H1 (cell line): ENCODE measurements at regions not wholly inside any gene's neighbourhood (a gene's known extent, or its start where the extent isn't known, plus 50 kb on each side); places are given as distances from the start of the nearest gene placed in this dataset.

ENCODE experiments used
- CTCF ChIA-PET: fragments of 300-600 bp; sonication (Branson Sonifier 250); formaldehyde crosslinking; loops from one replicate; lab custom pipeline; 2021; ENCODE audit not compliant: partially characterized antibody; lab: Charles Lee
- POLR2A ChIA-PET: fragments of 300-600 bp; sonication (Branson Sonifier 250); formaldehyde crosslinking; loops from one replicate; lab custom pipeline; 2021; ENCODE audit warnings: inconsistent platforms; ENCODE audit not compliant: partially characterized antibody; lab: Charles Lee
- DNase-seq, 2 experiments: peaks; one replicate each; pipeline versions ENCODE4 v3.0.0 to v3.0.0-alpha.2; 2010 to 2022; ENCODE audit warnings: low spot score in 2 of 2, low read depth in 1 of 2, mixed read lengths in 1 of 2
- FAIRE-seq: peaks from 2 replicates; lab custom pipeline; 2011; peaks lifted over from hg19 to GRCh38; lab: Jason Lieb, UNC
- H2AFZ ChIP-seq: 2 replicates; pipeline ENCODE4 v1.8.1; 2012; ENCODE audit warnings: low read length, inconsistent platforms
- H2AK5ac ChIP-seq: 2 replicates; pipeline ENCODE4 v1.6.1; 2013; ENCODE audit warnings: low read depth, low read length
- H2BK120ac ChIP-seq: replicated peaks from 2 replicates; pipeline ENCODE3; 2013; ENCODE audit warnings: low read depth, low read length, inconsistent platforms
- H2BK12ac ChIP-seq: 2 replicates; pipeline ENCODE4 v1.6.1; 2013; ENCODE audit warnings: low read depth, low read length
- H2BK15ac ChIP-seq: 2 replicates; pipeline ENCODE4 v1.6.1; 2013; ENCODE audit warnings: low read length
- H2BK20ac ChIP-seq: 2 replicates; pipeline ENCODE4 v1.6.1; 2013; ENCODE audit warnings: low read length
- H2BK5ac ChIP-seq: 2 replicates; pipeline ENCODE4 v1.6.1; 2013; ENCODE audit warnings: low read depth, low read length
- H3K14ac ChIP-seq: 2 replicates; pipeline ENCODE4 v1.6.1; 2013; ENCODE audit warnings: inconsistent platforms; ENCODE audit not compliant: insufficient read length
- H3K18ac ChIP-seq: 2 replicates; pipeline ENCODE4 v1.6.1; 2013; ENCODE audit warnings: low read length; ENCODE audit errors: extremely low read depth
- H3K23ac ChIP-seq: 2 replicates; pipeline ENCODE4 v1.6.1; 2013; ENCODE audit warnings: inconsistent platforms; ENCODE audit not compliant: insufficient read length
- H3K23me2 ChIP-seq: 2 replicates; pipeline ENCODE4 v1.6.1; 2013; ENCODE audit warnings: low read depth, low read length
- H3K27ac ChIP-seq: 2 replicates; pipeline ENCODE4 v1.6.1; 2011; ENCODE audit warnings: low read depth, low read length, inconsistent platforms
- H3K27me3 ChIP-seq, 4 experiments: replicated peaks in 1 of 4; 1 replicate in 1 of 4; 2 replicates in 3 of 4; pipeline versions ENCODE4 v1.6.1 to v1.8.1; 2011 to 2013; ENCODE audit warnings: low read length in 3 of 4, mild to moderate bottlenecking in 3 of 4, inconsistent platforms in 2 of 4, mixed read lengths in 2 of 4, moderate library complexity in 1 of 4; ENCODE audit not compliant: control insufficient read depth in 3 of 4, insufficient read depth in 3 of 4; ENCODE audit errors: extremely low read depth in 1 of 4
- H3K36me3 ChIP-seq, 4 experiments: 2 replicates each; pipeline versions ENCODE4 v1.6.1 to v1.8.1; 2011 to 2013; ENCODE audit warnings: mild to moderate bottlenecking in 4 of 4, low read length in 3 of 4, moderate library complexity in 2 of 4, control low read depth in 1 of 4, inconsistent platforms in 1 of 4; ENCODE audit not compliant: insufficient read depth in 4 of 4, control insufficient read depth in 2 of 4
- H3K4ac ChIP-seq: replicated peaks from 2 replicates; pipeline ENCODE3; 2013; ENCODE audit warnings: low read length, low read depth, mixed read lengths, inconsistent platforms; ENCODE audit not compliant: insufficient read length
- H3K4me1 ChIP-seq, 4 experiments: replicated peaks in 1 of 4; 1 replicate in 1 of 4; 2 replicates in 3 of 4; pipeline versions ENCODE4 v1.6.1 to v1.8.1; 2011 to 2013; ENCODE audit warnings: low read length in 3 of 4, inconsistent platforms in 2 of 4, mixed read lengths in 1 of 4; ENCODE audit not compliant: insufficient read depth in 4 of 4, control insufficient read depth in 3 of 4
- H3K4me2 ChIP-seq, 2 experiments: 2 replicates each; pipeline versions ENCODE4 v1.6.1 to v1.8.1; 2011 to 2013; ENCODE audit warnings: low read depth in 2 of 2, low read length in 2 of 2, control low read depth in 1 of 2, inconsistent platforms in 1 of 2, mild to moderate bottlenecking in 1 of 2; ENCODE audit not compliant: insufficient read depth in 1 of 2
- H3K4me3 ChIP-seq, 4 experiments: fragments of 200-600, 300-600 bp in 1 of 4; sonication (generic), shearing (Covaris generic), sonication (Bioruptor Twin) in 1 of 4; 2 replicates each; pipeline versions ENCODE4 v1.5.1 to v1.8.1; 2011 to 2016; ENCODE audit warnings: low read length in 4 of 4, low read depth in 3 of 4, control low read depth in 2 of 4, inconsistent platforms in 2 of 4, mild to moderate bottlenecking in 2 of 4, mixed read lengths in 1 of 4, moderate library complexity in 1 of 4; ENCODE audit not compliant: insufficient read depth in 2 of 4; ENCODE audit errors: extremely low read depth in 1 of 4
- H3K56ac ChIP-seq: replicated peaks from 2 replicates; pipeline ENCODE3; 2013; ENCODE audit warnings: low read depth, mild to moderate bottlenecking, mixed read lengths, low read length, inconsistent platforms; ENCODE audit not compliant: insufficient read length
- H3K79me1 ChIP-seq: 2 replicates; pipeline ENCODE4 v1.6.1; 2013; ENCODE audit warnings: low read depth, low read length, control low read depth
- H3K79me2 ChIP-seq, 2 experiments: 2 replicates each; pipeline versions ENCODE4 v1.6.1 to v1.8.1; 2012 to 2013; ENCODE audit warnings: low read length in 2 of 2, mild to moderate bottlenecking in 2 of 2, inconsistent platforms in 1 of 2; ENCODE audit not compliant: insufficient read depth in 2 of 2, control insufficient read depth in 1 of 2
- H3K9ac ChIP-seq, 4 experiments: replicated peaks in 1 of 4; 1 replicate in 1 of 4; 2 replicates in 3 of 4; pipeline versions ENCODE4 v1.6.1 to v1.8.1; 2011 to 2013; ENCODE audit warnings: low read depth in 3 of 4, low read length in 3 of 4, control low read depth in 2 of 4, mild to moderate bottlenecking in 2 of 4, moderate library complexity in 2 of 4, inconsistent platforms in 1 of 4; ENCODE audit errors: extremely low read depth in 1 of 4
- H3K9me3 ChIP-seq, 2 experiments: 2 replicates each; pipeline versions ENCODE4 v1.6.1 to v1.8.1; 2012 to 2013; ENCODE audit warnings: mild to moderate bottlenecking in 2 of 2, moderate library complexity in 2 of 2, control low read depth in 1 of 2, inconsistent platforms in 1 of 2, low read depth in 1 of 2, low read length in 1 of 2, mixed read lengths in 1 of 2; ENCODE audit not compliant: insufficient read depth in 2 of 2
- H4K20me1 ChIP-seq, 2 experiments: replicated peaks in 1 of 2; 2 replicates each; pipeline versions ENCODE3 to v1.8.1; 2011 to 2013; ENCODE audit warnings: inconsistent platforms in 2 of 2, low read length in 2 of 2, mild to moderate bottlenecking in 1 of 2; ENCODE audit not compliant: insufficient read depth in 2 of 2, control insufficient read depth in 1 of 2
- H4K5ac ChIP-seq: 2 replicates; pipeline ENCODE4 v1.6.1; 2013; ENCODE audit warnings: low read length, low read depth, mixed read lengths, inconsistent platforms; ENCODE audit not compliant: insufficient read length
- H4K8ac ChIP-seq: 2 replicates; pipeline ENCODE4 v1.8.0; 2013; ENCODE audit warnings: mild to moderate bottlenecking, moderate library complexity, low read length, inconsistent platforms; ENCODE audit not compliant: insufficient read depth; ENCODE audit errors: extremely low read depth
- H4K91ac ChIP-seq: replicated peaks from 2 replicates; pipeline ENCODE3; 2013; ENCODE audit warnings: low read length, mixed read lengths, inconsistent platforms; ENCODE audit not compliant: insufficient read length
- ATF2 ChIP-seq: IDR thresholded peaks from 2 replicates; pipeline ENCODE4 v1.6.1; 2012; ENCODE audit warnings: low read length, inconsistent platforms
- CBX5 ChIP-seq: fragments of 300-800, 300-1000 bp; sonication (generic); IDR thresholded peaks from 2 replicates; pipeline ENCODE4 v1.7.1; 2016; ENCODE audit warnings: antibody characterized with exemption, low read length, low read depth
- CBX8 ChIP-seq: fragments of 300-800, 300-1000 bp; sonication (generic); IDR thresholded peaks from 2 replicates; pipeline ENCODE4 v1.7.1; 2016; ENCODE audit warnings: low read depth, low read length, borderline replicate concordance
- CREB1 ChIP-seq: IDR thresholded peaks from 2 replicates; pipeline ENCODE4 v1.6.1; 2012; ENCODE audit warnings: inconsistent platforms
- KDM4A ChIP-seq: IDR thresholded peaks from one replicate; pipeline ENCODE4 v1.7.1; 2012; ENCODE audit warnings: low read depth, mild to moderate bottlenecking, moderate library complexity, low read length, inconsistent platforms; ENCODE audit not compliant: severe bottlenecking
- KDM5A ChIP-seq: fragments of 200-600 bp; IDR thresholded peaks from 2 replicates; pipeline ENCODE4 v1.7.1; 2012; ENCODE audit warnings: mild to moderate bottlenecking, low read length, inconsistent platforms, mixed read lengths
- POU5F1 ChIP-seq: IDR thresholded peaks from 2 replicates; pipeline ENCODE4 v1.6.1; 2011; ENCODE audit warnings: low read depth, mild to moderate bottlenecking, low read length, moderate library complexity
- RAD21 ChIP-seq, 2 experiments: IDR thresholded peaks in 1 of 2; conservative IDR thresholded peaks in 1 of 2; 2 replicates each; pipeline ENCODE4 v1.6.1; 2011; ENCODE audit warnings: low read depth in 2 of 2, low read length in 2 of 2, improper control_type of control experiment in 1 of 2, inconsistent platforms in 1 of 2, mild to moderate bottlenecking in 1 of 2, moderate library complexity in 1 of 2
- SAP30 ChIP-seq: fragments of 300-600 bp; sonication (generic); IDR thresholded peaks from 2 replicates; pipeline ENCODE4 v1.7.1; 2012; ENCODE audit warnings: low read length, moderate library complexity, mild to moderate bottlenecking, inconsistent platforms; ENCODE audit not compliant: insufficient read depth, insufficient replicate concordance
- SUZ12 ChIP-seq: fragments of 200-600 bp; sonication (generic); IDR thresholded peaks from 2 replicates; pipeline ENCODE4 v1.6.1; 2012; ENCODE audit warnings: mild to moderate bottlenecking, inconsistent platforms, low read length, moderate library complexity, mixed read lengths
- ZNF274 ChIP-seq: IDR thresholded peaks from 2 replicates; pipeline ENCODE4 v1.7.0; 2012; ENCODE audit warnings: low read length, borderline replicate concordance; ENCODE audit errors: extremely low read depth
- WGBS, 2 experiments: shearing (Covaris generic) in 1 of 2; methylation state at CpG; one replicate each; pipeline versions ENCODE4 v1.1.6 to v1.1.7; 2013 to 2015; ENCODE audit warnings: low lambda C conversion rate in 2 of 2, mixed read lengths in 2 of 2, inconsistent platforms in 1 of 2, low coverage in 1 of 2, missing lambda C conversion rate in 1 of 2; ENCODE audit not compliant: insufficient replicate concordance in 2 of 2, insufficient coverage in 1 of 2, insufficient read length in 1 of 2; ENCODE audit errors: extremely low coverage in 1 of 2, missing lambda C conversion rate in 1 of 2; 5-methylcytosine and 5-hydroxymethylcytosine counted together

- no peak overlapping the region for H3K56ac ChIP-seq
- FAIRE-seq (no peak), DNase-seq (no peak)
- no peak overlapping the region for H4K91ac ChIP-seq
- H3K79me2 ChIP-seq = no peaks in the 10 kb centered on the region
- H2BK120ac ChIP-seq = no peak overlapping the region
- no peak overlapping the region for H3K18ac ChIP-seq
- WGBS, 2 experiments = 87% methylated on average over 4 of the region's 4 CpGs; no CpG with 5 or more reads in 1 of the 2 experiments
- no peak overlapping the region for H2BK12ac ChIP-seq
- H2AK5ac ChIP-seq = no peak overlapping the region
- POLR2A ChIA-PET = no interaction called here
- H4K20me1 ChIP-seq = no peaks in the 10 kb centered on the region
- no peak overlapping the region for H3K4me2 ChIP-seq
- H3K9me3 ChIP-seq = no peaks in the 10 kb centered on the region
- no peak overlapping the region for H2BK15ac ChIP-seq
- no peak overlapping the region for H3K14ac ChIP-seq
- no peak for TF ChIP-seq SAP30
- no peak for TF ChIP-seq ATF2
- TF ChIP-seq CREB1 = no peak
- TF ChIP-seq SUZ12 = no peak
- TF ChIP-seq POU5F1 = no peak
- no peak for TF ChIP-seq CBX8
- no peak for TF ChIP-seq CBX5
- no peak for TF ChIP-seq ZNF274
- TF ChIP-seq KDM5A = no peak
- no peak for TF ChIP-seq RAD21 (IDR thresholded peaks at IDR 0.05 in 1 of 2, conservative IDR thresholded peaks at IDR 0.05 in 1 of 2; ENCODE audit: low read depth in 2 of 2, low read length in 2 of 2)
- no peak for TF ChIP-seq KDM4A
- no peak overlapping the region for H2AFZ ChIP-seq
- no peak overlapping the region for H2BK20ac ChIP-seq
- no peaks in the 10 kb centered on the region for H3K23me2 ChIP-seq
- H3K9ac ChIP-seq = no peak overlapping the region
- no peak overlapping the region for H4K8ac ChIP-seq
- no peak overlapping the region for H2BK5ac ChIP-seq
- no peak overlapping the region for H3K4ac ChIP-seq
- no peak overlapping the region for H3K27ac ChIP-seq
- no peaks in the 10 kb centered on the region for H3K27me3 ChIP-seq
- H3K23ac ChIP-seq = no peak overlapping the region
- CTCF ChIA-PET = interaction anchor here (0.8 kb wide), 1 partner anchor 15 kb away, joined by 3 read pairs; no protein-coding TSS in a partner anchor
- H3K79me1 ChIP-seq = no peaks in the 10 kb centered on the region
- H3K4me3 ChIP-seq = no peak overlapping the region
- H4K5ac ChIP-seq = no peak overlapping the region
- no peaks in the 10 kb centered on the region for H3K4me1 ChIP-seq
- H3K36me3 ChIP-seq = no peaks in the 10 kb centered on the region
Observed at GRCh38 chr3:69566275-69566674, 173.0 kb upstream of the MITF start.
